GM18873 (cell line): ENCODE measurements at regions not wholly inside any gene's neighbourhood (a gene's known extent, or its start where the extent isn't known, plus 50 kb on each side); places are given as distances from the start of the nearest gene placed in this dataset.
"Not testable (repeated sequence)": the region's sequence is repeated elsewhere in the genome, so short reads cannot be mapped to it uniquely, and the experiment has no call there.

Experiments
- ATAC-seq: cut with Tn5 transposase; IDR thresholded peaks from one replicate; pipeline ENCODE4 v1.9.1; 2021; ENCODE audit warnings: mild to moderate bottlenecking, moderate library complexity, moderate number of reproducible peaks; ENCODE audit not compliant: unreplicated experiment, low FRiP score

DNA sequence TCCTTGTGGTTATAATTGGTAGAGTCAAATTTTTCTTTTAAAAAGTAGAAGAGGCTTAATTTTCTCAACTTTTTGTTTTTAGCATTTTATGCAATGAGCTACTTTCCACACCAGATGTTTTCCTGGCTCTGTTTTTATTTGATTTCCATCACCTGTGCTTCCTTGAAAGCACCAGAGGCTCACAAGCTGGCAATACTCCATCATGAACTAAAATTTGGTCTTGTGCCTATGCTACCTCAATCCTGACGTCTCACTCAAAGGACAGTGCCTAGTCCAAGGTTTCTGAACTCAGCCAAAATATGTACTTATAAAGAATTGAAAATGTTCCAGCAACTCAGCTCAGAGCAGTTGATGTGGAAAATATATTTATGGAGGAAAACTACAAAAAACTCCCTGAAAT lies 914.0 kb upstream of the PRKX start:
- no peak for ATAC-seq

GRCh38 chrX:4622486-4623167 lies 909.2 kb upstream of the PRKX start:
- ATAC-seq: no peak

DNA sequence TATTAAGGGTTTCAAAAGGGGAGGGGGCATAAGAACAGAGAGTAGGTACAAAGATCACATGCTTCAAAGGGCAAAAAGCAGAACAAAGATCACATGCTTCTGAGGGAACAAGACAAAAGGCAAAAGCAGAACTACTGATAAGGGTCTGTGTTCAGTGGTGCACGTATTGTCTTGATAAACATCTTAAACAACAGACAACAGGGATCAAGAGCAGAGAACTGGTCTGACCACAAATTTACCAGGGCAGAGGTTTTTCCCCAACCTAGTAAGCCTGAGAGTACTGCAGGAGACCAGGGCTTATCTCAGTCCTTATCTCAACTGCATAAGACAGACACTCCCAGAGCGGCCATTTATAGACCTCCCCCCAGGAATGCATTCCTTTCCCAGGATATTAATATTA lies 900.2 kb upstream of the PRKX start:
- not testable (repeated sequence) for ATAC-seq

DNA sequence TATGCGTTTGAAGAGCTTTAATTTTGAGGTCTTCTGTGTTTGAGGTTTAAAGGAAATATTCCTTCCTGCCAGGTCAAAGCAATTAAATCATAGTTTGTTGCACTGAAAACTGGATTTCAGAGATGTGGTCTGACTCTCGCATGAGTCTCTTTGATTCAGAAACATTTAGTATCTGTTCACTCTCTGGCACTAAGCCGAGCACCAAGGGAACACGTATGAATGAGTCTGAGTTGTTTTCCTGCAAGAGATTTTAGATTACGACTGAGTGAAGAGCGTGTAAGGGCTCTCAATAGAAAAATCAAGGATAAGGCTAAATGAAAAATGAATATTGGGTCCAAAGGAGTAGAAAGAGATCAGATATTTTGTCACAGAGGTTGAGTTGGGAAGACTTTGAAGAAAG lies 875.4 kb upstream of the PRKX start:
- ATAC-seq: no peak

GRCh38 chrX:4588466-4588865 lies 875.0 kb upstream of the PRKX start:
- no peak for ATAC-seq

DNA sequence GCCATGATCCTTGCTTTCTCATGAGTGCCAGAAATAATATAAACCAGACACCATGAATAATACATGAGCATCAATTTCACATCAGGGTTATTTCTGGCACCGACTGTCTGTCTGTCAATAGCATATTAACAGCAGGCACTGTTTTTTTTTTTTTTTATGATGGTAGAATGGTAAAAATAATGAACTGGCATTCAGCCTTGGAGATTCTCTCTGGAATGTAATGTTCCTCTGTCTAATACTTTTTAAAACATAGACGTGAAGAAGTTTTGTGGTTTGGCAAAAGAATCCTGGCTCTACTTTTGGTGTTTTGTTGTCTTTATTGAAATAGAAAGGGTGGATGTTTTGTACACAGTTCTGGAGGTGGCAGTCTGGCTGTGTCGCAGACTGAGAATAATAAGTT lies 874.6 kb upstream of the PRKX start:
- no peak for ATAC-seq

DNA sequence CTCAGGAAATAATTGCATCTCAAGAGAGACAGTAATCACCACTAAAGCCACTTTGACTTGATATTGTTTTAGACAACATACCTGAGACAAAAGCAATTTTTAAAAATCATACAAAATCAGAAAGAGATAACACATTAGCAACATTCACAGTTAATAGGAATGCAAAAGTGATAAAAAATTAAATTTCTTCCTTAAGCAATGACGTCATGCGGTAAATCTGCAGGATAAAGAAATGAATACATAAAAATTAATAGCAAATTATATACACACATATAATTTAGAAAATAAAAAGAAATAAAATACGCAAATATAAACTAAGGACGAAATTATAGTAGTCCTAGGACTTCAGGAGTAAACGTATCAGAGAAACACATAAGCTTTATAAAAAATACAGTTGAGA lies 866.5 kb upstream of the PRKX start:
- no peak for ATAC-seq

DNA sequence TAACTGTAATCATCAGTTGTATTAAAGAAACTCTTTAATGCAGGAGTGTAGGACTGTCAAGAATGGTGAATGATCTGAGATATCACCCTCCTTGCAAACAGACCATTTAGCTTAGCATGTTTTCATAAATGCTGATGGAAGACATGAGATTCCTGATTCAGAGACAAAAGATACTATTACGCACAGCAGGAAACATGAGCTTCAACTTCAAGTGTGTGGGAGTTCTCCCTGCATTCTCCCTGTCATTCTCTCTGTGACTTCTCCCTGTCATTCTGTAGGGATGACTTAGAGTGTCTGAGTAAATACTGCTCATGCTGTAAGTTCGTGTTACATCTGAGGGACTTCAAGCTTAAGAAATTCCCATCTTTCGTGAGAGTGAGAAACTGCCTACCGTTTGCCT lies 866.0 kb upstream of the PRKX start:
- no peak for ATAC-seq

DNA sequence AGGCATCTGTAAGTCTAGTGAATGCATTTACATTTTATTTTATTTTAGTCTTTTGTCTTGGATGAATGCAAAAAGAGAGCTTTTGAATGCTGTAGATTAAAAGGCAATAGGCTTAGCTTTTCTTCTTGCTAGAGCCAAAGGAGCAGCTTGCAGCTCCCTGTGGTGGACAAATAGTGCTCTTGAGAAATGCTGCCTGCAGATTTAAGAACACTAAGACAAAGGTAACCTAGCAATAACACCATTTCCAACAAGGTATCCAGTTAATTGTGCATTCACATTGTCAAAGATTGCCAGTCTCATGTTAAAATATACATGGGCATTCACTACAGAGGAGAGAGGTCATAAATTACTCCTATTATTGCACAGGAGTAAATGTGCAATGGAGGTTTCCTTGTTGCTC lies 859.2 kb upstream of the PRKX start:
- no peak for ATAC-seq

- ATAC-seq: no peak
Observed at GRCh38 chrX:4570151-4570550, 856.7 kb upstream of the PRKX start.

DNA sequence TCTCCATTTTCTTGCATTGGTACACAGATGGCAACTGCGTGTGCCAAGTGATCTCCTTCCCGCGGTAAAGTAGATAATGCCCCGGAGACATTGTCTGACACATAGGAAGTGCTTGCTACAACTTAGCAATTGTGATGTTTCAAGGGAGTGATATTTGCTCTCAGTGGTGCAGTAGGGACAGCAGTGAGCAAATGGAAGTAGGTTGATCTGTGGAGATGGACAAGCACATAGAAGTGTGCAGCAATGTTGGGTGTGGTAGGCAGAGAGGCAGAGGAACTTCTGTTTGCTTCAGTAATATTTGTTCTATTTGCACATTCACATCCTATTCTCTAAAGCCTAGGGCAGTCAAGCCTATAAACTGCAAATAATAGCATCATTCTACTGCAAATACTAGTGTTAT lies 846.7 kb upstream of the PRKX start:
- ATAC-seq: no peak

- ATAC-seq: no peak
Observed at GRCh38 chrX:4550018-4550417, 836.6 kb upstream of the PRKX start.

GRCh38 chrX:4547213-4547836 lies 833.9 kb upstream of the PRKX start:
- ATAC-seq: no peak

DNA sequence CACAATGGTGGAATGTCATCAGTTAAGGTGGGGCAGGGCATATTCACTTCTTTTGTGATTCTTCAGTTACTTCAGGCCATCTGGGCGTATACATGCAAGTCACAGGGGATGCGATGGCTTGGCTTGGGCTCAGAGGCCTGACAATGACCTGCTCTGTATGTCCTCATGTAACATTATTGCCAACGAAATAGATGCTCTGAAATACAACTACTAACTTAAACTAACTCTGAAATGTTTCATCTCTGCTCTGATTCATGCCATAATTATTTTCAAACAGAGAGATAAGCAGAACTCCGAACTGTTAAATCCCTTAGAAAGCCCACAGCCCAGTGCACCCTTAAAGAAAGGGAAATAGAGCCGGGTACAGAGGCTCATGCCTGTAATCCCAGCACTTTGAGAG lies 832.7 kb upstream of the PRKX start:
- not testable (repeated sequence) for ATAC-seq

DNA sequence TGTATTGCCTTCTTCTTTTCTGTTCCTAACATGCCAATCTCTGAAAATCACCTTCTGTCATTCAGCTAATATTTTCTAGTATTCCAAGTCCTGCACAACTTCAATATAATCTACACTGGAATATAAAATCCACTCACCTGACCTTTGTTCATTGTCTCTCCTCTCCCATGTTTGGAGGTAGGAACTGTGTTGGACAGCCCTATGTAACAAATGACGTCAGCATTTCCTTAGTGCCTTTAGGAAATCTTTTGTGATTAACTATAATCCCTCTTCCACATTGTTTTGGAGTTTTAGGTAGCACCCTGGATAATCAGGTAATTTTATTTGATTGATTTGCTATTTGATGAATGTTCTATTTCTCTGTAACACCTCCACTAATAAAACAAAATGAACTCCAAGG lies 814.8 kb upstream of the PRKX start:
- ATAC-seq: no peak

GRCh38 chrX:4485912-4486311 lies 772.5 kb upstream of the PRKX start:
- no peak for ATAC-seq

GRCh38 chrX:4484266-4484665 lies 770.8 kb upstream of the PRKX start:
- no peak for ATAC-seq

DNA sequence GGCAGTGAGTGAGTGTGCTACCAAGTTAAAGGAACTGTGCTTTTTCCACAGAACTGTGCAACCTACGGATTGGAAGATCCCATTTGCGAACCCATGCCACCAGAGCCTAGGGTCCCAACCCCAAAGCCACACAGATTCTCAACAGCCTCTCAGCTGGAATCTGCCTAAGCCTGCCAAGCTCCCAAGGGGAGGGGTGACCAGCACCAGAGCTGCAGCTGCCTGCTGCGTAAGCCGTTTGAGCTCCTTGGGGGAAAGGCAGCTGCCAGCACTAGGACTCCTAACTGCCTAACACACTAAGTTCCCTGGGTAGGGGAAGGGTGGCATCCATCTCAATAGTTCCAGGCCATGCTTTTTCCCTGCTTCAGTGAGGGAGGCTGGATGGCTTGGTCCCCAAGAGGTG lies 738.1 kb upstream of the PRKX start:
- ATAC-seq: no peak

- ATAC-seq: no peak
Observed at GRCh38 chrX:4450177-4450576, 736.7 kb upstream of the PRKX start.

- ATAC-seq: no peak
Observed at GRCh38 chrX:4435905-4436304, 722.5 kb upstream of the PRKX start.

- no peak for ATAC-seq
Observed at GRCh38 chrX:4397471-4397870, 684.0 kb upstream of the PRKX start.

GRCh38 chrX:4382273-4382672 lies 668.8 kb upstream of the PRKX start:
- ATAC-seq: no peak

DNA sequence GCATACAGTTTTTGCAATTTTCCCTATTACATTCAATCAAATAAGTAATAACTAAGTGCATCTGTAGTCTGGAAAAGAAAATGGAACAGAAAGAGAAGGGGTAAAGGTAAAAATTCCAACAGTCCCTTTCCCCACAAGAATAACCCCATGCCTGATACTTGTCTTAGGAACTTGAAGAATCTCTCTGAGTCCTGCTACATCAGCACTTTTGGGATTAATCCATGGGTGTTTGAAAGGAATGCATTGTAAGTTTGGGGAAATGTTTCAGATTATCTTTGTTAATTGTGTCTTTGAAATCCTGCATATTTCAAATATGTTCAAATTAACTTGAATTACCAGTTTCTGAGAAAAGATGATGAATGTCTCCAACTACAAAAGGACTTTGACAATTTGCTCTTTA lies 667.3 kb upstream of the PRKX start:
- no peak for ATAC-seq
